MG63 (cell line): ENCODE measurements at regions not wholly inside any gene's neighbourhood (a gene's known extent, or its start where the extent isn't known, plus 50 kb on each side); places are given as distances from the start of the nearest gene placed in this dataset.

ENCODE experiments used
- DNase-seq: peaks from one replicate; pipeline ENCODE4 v3.0.0-alpha.2; 2020
- H3K27me3 ChIP-seq: fragments of 250-450 bp; sonication (Bioruptor Pico); 2 replicates; pipeline ENCODE4 v1.5.1; 2020; ENCODE audit warnings: mild to moderate bottlenecking, moderate library complexity
- H3K36me3 ChIP-seq: fragments of 250-450 bp; sonication (Bioruptor Pico); 2 replicates; pipeline ENCODE4 v1.5.1; 2020; ENCODE audit warnings: mild to moderate bottlenecking, moderate library complexity
- H3K4me3 ChIP-seq: fragments of 250-450 bp; sonication (Bioruptor Pico); 2 replicates; pipeline ENCODE4 v1.5.1; 2020; ENCODE audit warnings: mild to moderate bottlenecking, moderate library complexity
- H3K9me3 ChIP-seq: fragments of 250-450 bp; sonication (Bioruptor Pico); 2 replicates; pipeline ENCODE4 v1.5.1; 2020; ENCODE audit warnings: mild to moderate bottlenecking, moderate library complexity

DNA sequence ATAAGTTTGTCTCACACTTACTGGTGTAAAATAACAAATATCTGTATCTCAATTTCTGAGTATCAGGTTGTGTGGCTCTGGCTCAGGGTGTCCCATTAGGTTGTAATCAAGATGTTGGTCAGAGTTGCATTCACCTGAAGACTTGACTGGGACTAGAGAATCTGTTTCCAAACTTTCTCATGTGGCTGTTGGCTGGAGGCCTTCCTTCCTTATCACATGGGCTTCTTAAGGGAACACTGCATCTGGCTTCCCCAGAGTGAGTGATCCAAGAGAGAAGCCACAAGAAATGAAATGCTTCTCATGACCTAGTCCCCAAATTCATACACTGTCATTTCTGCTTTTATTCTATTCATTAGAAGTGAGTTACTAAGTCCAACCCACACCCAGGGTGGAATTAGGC is 568.4 kb upstream of the CAMK1G start:
- Histone ChIP-seq H3K27me3 (no peaks in the 10 kb centered on the region), H3K4me3 (no peak overlapping the region), H3K9me3 (peaks cover 13% of the 10 kb centered on the region; the same call in 1 of the 2 replicates), H3K36me3 (no peaks in the 10 kb centered on the region)
- no peak for DNase-seq

DNA sequence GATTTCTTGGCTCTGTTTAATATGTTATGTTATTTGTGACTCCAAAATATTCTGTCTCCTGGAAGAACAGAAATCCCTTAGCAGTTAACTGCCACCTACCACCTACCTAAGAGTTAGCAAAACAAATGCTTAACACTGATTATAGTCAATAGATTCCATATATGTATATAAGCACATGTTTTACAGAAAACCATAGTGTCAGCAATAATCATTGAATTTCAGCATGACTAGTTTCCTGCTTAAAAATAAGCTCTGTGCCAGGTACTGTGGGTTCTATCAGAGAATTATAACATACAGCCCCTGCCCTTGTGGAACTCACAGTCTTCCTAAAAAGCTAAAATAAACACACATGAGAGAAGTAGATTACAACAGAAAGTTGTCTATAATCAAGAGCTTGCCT is 561.9 kb upstream of the CAMK1G start:
- H3K36me3 ChIP-seq, result no peaks in the 10 kb centered on the region
- no peak overlapping the region for H3K4me3 ChIP-seq
- DNase-seq, result no peak
- H3K9me3 ChIP-seq, result peaks cover 13% of the 10 kb centered on the region; the same call in 1 of the 2 replicates
- no peaks in the 10 kb centered on the region for H3K27me3 ChIP-seq

DNA sequence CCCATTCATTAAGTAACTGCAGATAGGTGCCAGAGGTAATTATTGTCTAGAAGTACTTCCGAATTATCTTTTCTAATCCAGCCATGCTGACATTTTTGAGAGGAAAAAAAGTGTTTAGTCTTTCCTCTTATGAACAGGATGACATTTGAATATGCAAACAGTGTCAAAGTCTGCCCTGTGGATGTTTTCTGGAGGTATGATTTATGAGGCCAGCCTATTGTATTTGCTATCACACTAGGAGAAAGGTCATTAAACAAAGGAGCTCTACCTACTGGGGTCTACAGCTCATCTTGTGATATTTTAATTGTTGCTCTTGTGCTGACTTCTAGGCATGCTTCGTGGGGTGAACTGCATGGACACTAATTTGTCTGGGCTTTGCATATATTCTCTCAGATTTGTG is 559.7 kb upstream of the CAMK1G start:
- peaks cover 6% of the 10 kb centered on the region; the same call in 1 of the 2 replicates for H3K9me3 ChIP-seq
- no peaks in the 10 kb centered on the region for H3K36me3 ChIP-seq
- no peak overlapping the region for H3K4me3 ChIP-seq
- DNase-seq, result no peak
- H3K27me3 ChIP-seq, result no peaks in the 10 kb centered on the region

DNA sequence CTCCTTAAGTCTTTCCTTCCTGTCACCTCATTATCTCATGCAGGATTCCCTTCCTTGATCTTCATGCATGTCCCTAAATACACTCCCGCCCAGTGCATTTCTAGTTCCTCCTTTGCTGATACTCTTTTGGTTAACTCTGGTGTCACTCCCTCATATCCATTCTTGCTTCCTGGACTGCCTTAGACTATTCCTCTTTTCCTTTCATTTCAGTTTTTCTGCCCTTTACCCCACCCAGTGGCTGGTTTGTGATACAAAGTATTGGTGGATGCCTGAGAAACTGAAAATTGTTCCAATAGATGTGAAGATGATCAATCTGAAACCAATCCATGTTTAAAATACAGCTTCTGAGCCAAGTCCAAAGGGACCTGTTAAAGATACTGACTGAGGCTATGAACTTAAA is 553.8 kb upstream of the CAMK1G start:
- no peaks in the 10 kb centered on the region for H3K27me3 ChIP-seq
- H3K9me3 ChIP-seq, result no peaks in the 10 kb centered on the region
- no peak for DNase-seq
- no peak overlapping the region for H3K4me3 ChIP-seq
- no peaks in the 10 kb centered on the region for H3K36me3 ChIP-seq

GRCh38 chr1:209030454-209031167 is 552.9 kb upstream of the CAMK1G start:
- H3K9me3 ChIP-seq, result no peaks in the 10 kb centered on the region
- H3K36me3 ChIP-seq, result no peaks in the 10 kb centered on the region
- H3K4me3 ChIP-seq, result no peak overlapping the region
- no peak for DNase-seq
- no peaks in the 10 kb centered on the region for H3K27me3 ChIP-seq

DNA sequence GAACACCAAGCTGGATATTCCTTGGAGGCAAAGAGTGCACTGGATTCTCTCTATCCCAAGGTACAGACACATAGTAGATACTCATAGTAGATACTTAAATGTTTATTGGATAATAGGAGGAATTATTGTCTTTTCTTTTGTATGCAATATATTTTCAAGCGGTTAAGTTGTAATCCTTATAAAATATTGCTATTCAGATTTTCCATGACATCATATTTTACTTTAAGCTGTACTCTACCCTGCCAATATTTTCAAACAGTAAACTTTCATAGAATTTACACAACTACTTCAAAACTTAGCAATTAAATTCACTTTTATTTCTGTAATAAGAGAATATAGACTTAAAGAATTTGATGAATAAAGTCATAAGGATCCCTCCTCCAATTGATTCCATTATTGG is 546.5 kb upstream of the CAMK1G start:
- Histone ChIP-seq H3K4me3 (no peak overlapping the region), H3K27me3 (no peaks in the 10 kb centered on the region), H3K36me3 (no peaks in the 10 kb centered on the region), H3K9me3 (peaks cover 2% of the 10 kb centered on the region; the same call in 1 of the 2 replicates)
- DNase-seq, result no peak

DNA sequence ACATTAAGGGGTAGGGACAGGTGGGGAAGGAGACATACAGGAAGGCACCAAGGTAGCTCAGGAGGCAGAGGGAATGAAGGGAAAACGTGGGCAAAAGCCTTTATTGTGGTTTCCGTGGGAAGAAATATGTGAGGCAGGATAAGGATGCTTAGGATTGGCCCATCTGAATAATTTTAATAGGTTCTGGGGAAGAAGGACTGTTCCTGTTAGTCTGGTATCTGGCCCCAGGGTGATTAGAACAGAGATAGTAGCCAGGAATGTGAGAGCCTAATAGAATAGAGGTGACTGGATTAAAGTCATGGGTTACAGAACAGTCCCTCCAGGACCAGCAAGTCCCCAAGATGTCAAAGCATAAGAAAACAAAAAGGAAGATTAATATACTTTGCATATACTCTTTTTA is 545.2 kb upstream of the CAMK1G start:
- H3K4me3 ChIP-seq, result no peak overlapping the region
- no peak for DNase-seq
- peaks cover 2% of the 10 kb centered on the region; the same call in 1 of the 2 replicates for H3K9me3 ChIP-seq

DNA sequence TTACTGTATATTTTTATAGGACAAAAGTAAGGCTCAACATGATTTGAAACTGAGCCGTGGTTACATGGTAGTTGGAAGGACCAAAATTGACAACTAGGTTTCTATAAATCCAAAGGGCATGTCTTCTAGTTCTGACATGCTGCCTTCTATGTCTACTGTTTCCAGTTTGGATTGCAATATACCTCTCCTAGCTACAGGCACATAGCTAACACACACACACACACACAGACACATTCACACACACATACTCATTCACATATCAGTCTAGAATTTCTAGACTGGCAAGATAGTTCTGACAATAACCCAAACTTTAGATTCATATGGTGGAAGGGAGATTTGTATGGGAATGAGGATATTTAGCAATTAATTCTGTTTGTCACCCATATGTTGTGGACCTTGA is 544.8 kb upstream of the CAMK1G start:
- no peak for DNase-seq
- H3K4me3 ChIP-seq, result no peak overlapping the region

More for the DNA sequence above, 545.2 kb upstream of the CAMK1G start:
- Histone ChIP-seq H3K27me3 (no peaks in the 10 kb centered on the region), H3K36me3 (no peaks in the 10 kb centered on the region)

GRCh38 chr1:209040351-209040750 is 543.2 kb upstream of the CAMK1G start:
- Histone ChIP-seq H3K9me3 (peaks cover 2% of the 10 kb centered on the region; the same call in 1 of the 2 replicates), H3K4me3 (no peak overlapping the region), H3K27me3 (no peaks in the 10 kb centered on the region), H3K36me3 (no peaks in the 10 kb centered on the region)
- DNase-seq, result no peak

More for the DNA sequence above, 544.8 kb upstream of the CAMK1G start:
- H3K9me3 ChIP-seq, result peaks cover 2% of the 10 kb centered on the region; the same call in 1 of the 2 replicates
- no peaks in the 10 kb centered on the region for H3K27me3 ChIP-seq
- no peaks in the 10 kb centered on the region for H3K36me3 ChIP-seq

DNA sequence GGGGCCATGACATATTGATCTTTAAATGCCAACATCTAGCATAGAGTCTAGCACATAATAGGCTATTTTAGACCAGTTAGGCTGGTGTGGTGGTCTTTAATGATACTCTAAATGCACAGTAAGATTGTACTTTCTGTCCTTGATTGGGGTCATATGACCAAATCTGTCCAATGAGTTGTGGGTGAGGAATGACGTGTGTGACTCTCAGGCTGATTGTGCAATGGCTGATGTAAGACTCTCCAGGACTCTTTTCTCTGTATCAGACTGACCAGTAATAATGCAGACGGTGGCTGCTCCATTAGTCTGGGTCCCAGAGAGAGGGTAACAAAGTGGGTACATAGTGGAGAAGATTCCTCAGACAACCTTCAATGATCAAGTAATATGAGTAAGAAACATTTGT is 541.6 kb upstream of the CAMK1G start:
- Histone ChIP-seq H3K9me3 (peaks cover 2% of the 10 kb centered on the region; the same call in 1 of the 2 replicates), H3K4me3 (no peak overlapping the region), H3K27me3 (no peaks in the 10 kb centered on the region), H3K36me3 (no peaks in the 10 kb centered on the region)
- no peak for DNase-seq

DNA sequence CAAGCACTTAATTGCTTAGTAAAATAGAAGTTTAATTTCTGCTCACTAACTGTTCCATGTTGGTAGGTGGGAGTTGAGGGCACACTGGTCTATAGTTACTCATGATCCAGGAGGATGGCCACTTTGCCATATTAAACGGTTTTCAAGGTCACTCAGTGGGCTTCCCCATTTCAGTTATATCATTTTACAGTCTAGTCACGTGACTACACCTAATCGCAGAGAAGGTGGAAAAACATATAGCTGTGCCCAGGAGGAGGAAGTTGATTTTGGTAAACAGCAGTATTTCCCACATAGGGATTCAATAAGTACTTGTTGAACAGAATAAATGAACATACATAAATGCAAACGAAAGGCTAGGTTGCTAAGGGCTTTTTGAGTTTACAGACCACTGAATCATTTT is 541.1 kb upstream of the CAMK1G start:
- H3K36me3 ChIP-seq, result no peaks in the 10 kb centered on the region
- no peaks in the 10 kb centered on the region for H3K27me3 ChIP-seq
- no peak for DNase-seq
- peaks cover 2% of the 10 kb centered on the region; the same call in 1 of the 2 replicates for H3K9me3 ChIP-seq
- H3K4me3 ChIP-seq, result no peak overlapping the region

GRCh38 chr1:209045331-209046057 is 538.0 kb upstream of the CAMK1G start:
- no peak overlapping the region for H3K4me3 ChIP-seq
- no peaks in the 10 kb centered on the region; the same call in 1 of the 2 replicates for H3K9me3 ChIP-seq
- peak; percentile 25 for DNase-seq
- no peaks in the 10 kb centered on the region for H3K36me3 ChIP-seq
- H3K27me3 ChIP-seq, result no peaks in the 10 kb centered on the region

DNA sequence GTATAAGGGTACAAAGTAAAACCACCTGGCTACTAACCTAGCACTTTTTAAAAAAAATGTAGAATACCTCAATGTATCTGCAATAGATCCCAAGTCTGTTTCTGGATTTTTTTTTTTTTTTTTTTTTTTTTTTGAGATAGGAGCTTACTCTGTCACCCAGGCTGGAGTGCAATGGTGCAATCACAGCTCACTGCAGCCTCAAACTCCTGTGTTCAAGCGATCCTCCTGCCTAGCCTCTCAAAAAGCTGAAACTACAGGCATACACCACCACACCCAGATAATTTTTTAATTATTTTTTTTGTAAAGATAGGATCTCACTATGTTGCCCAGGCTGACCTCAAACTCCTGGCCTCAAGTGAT is 537.5 kb upstream of the CAMK1G start:
- Histone ChIP-seq H3K36me3 (no peaks in the 10 kb centered on the region), H3K27me3 (no peaks in the 10 kb centered on the region), H3K4me3 (no peak overlapping the region), H3K9me3 (no peaks in the 10 kb centered on the region; the same call in 1 of the 2 replicates)
- DNase-seq, result no peak

- no peaks in the 10 kb centered on the region; the same call in 1 of the 2 replicates for H3K9me3 ChIP-seq
- no peaks in the 10 kb centered on the region for H3K27me3 ChIP-seq
- no peak overlapping the region for H3K4me3 ChIP-seq
- DNase-seq, result no peak
- no peaks in the 10 kb centered on the region for H3K36me3 ChIP-seq
These were observed 536.6 kb upstream of the CAMK1G start for GRCh38 chr1:209046935-209047334.

DNA sequence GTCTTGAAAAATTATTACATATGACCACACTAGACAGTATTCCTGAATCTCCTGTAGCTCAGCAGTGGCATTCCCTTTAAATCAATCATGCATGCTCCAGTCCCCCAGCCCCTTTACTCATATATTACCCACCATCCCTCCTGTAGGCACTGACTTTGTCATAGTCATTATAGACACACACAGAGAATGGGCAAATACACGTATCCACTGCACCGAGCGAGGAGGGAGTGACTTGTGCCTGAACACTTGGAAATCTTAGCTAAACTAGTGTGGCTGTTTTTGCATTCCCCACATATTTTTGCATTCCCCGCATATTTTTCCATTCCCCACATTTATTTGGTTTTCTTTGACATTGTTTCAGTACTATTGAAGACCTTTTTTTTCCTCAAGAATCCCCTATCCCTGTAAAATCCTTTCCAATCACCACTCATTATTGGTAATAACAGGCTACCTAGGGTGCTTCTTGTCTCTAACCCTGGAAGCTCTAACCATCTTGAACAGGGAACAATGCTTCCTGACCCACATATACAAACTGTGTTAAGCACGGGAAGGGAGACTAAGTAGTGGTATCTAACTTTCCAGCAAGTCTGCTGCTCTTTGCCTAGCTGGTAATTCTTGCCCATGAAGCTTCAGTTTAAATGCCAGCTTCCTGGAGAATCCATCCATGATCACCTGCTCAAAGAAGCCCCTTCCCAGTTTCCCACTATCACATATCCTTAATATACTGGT is 534.4 kb upstream of the CAMK1G start:
- no peaks in the 10 kb centered on the region; the same call in 1 of the 2 replicates for H3K9me3 ChIP-seq
- H3K36me3 ChIP-seq, result no peaks in the 10 kb centered on the region
- H3K27me3 ChIP-seq, result no peaks in the 10 kb centered on the region
- peak; percentile 12 for DNase-seq
- H3K4me3 ChIP-seq, result no peak overlapping the region

- H3K9me3 ChIP-seq, result no peaks in the 10 kb centered on the region; the same call in none of the 2 replicates
These were observed 531.9 kb upstream of the CAMK1G start for GRCh38 chr1:209051570-209051969.

DNA sequence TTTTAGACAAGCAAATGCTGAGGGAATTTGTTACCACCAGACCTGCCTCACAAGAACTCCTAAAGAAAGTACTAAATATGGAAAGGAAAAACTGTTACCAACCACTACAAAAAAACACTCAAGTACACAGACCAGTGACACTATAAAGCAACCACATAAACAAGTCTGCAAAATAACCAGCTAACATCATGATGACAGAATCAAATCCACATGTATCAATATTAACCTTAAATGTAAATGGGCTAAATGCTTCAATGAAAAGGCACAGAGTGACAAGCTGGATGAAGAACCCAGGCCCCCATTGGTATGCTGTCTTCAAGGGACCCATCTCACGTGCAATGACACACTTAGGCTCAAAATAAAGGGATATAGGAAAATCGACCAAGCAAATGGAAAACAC is 529.9 kb upstream of the CAMK1G start:
- no peak overlapping the region for H3K4me3 ChIP-seq
- DNase-seq, result no peak
- H3K36me3 ChIP-seq, result no peaks in the 10 kb centered on the region
- peaks cover 3% of the 10 kb centered on the region for H3K9me3 ChIP-seq
- H3K27me3 ChIP-seq, result no peaks in the 10 kb centered on the region

More at GRCh38 chr1:209051570-209051969, 531.9 kb upstream of the CAMK1G start:
- Histone ChIP-seq H3K4me3 (no peak overlapping the region), H3K27me3 (no peaks in the 10 kb centered on the region), H3K36me3 (no peaks in the 10 kb centered on the region)
- DNase-seq, result no peak
